GM18508 (cell line): ENCODE measurements at regions not wholly inside any gene's neighbourhood (a gene's known extent, or its start where the extent isn't known, plus 50 kb on each side); places are given as distances from the start of the nearest gene placed in this dataset.

Experiments
- ATAC-seq: cut with Tn5 transposase; IDR thresholded peaks from one replicate; pipeline ENCODE4 v1.9.1; 2021; ENCODE audit warnings: moderate number of reproducible peaks; ENCODE audit not compliant: insufficient read depth, unreplicated experiment

DNA sequence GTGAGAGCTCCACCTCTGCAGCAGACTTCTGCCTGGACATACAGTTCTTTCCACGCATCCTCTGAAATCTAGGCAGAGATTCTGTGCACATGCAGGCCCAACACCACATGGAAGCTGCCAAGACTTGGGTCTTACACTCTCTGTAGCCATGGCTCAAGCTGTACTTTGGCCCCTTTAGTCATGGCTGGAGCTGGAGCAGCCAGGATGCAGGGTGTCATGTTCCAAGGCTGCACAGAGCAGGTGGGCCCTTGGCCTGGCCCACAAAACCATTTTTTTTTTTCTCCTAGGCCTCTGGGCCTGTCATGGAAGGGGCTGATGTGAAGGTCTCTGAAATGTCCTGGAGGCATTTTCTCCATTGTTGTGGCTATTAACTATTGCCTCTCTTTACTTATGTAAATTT is 990.5 kb upstream of the ADGRL3 start:
- ATAC-seq = no peak

DNA sequence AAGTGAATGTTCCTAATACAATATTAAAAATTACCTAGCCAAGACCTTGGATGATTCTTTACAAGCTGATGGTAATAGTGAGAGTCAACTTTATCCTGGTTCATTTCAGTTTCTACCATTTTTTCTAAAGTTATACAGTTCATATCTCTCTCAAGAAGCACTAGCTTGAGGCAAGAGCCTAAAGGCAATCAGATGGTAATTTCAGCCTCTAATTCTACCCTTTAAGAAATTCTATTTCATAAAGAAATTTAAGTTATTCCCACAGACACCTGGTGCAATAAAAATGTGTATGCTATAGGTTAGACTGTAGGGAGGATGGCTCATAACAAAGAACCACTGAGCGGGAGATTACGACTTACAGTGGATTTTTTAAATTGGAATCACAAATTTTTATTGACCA is 984.2 kb upstream of the ADGRL3 start:
- no peak for ATAC-seq

DNA sequence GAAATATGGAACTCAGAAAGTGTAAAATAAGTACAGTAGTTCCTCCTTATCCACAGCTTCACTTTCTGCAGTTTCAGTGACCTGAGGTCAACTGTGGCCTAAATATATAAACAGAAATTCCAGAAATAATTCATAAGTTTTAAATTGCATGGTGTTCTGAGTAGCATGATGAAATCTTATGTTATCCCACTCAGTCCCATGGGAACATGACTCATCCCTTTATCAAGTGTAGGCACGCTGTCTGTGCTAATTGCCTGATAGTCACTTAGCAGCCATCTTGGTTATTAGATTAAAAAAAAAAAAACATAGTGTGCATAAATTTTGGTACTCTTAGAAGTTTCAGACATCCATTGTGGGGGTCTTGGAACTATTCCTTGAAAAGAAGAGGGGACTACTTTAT is 983.4 kb upstream of the ADGRL3 start:
- no peak for ATAC-seq

DNA sequence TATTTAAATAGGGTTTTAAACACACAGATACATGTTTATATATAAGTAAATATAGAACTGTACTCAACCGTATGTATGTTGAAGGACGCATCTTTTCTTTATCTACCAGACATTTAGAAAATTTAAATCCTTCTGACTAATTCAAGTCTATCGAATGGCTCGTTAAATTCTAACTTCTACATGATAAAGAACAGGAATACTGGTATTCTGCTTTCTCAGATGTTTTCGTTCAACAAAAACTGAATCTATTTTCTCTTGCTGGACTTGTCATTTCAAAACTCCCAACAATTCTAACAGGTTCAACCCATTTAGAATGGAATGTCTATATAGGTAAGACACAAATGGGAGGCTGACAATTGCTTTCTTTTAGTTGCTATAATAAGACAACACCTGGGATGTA is 978.3 kb upstream of the ADGRL3 start:
- no peak for ATAC-seq

DNA sequence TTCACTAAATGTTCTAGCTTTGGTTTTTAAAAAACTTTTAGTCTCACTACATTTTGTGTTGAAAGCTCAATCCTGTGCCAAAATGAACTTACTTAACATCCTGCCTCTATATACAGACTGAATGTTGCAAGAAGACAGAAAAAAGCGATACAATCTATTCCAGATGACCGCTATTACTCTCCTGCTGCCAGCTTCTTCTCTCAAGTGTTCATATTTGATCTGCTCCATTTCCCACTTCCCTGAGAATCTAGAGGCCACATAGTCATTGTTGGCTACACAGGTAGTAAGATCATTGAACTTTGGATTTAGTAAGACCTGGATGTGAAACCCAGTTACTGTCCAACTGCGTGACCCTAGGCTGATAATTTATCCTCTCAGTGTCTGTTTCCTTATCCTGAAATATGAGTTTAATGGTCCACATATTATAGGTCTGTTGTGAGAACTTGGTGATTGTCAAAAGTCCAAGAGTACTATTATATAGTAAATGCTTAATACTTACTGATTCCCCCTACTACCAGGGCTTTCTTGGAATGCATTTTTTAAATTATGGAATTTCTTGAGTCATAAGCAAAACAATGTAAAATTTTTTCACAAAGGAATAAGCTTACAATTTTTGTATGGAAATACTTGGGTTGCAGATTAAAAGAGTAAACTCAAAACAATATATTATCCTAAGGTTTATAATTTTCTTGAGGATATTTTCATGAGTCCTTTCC is 976.8 kb upstream of the ADGRL3 start:
- ATAC-seq = no peak

DNA sequence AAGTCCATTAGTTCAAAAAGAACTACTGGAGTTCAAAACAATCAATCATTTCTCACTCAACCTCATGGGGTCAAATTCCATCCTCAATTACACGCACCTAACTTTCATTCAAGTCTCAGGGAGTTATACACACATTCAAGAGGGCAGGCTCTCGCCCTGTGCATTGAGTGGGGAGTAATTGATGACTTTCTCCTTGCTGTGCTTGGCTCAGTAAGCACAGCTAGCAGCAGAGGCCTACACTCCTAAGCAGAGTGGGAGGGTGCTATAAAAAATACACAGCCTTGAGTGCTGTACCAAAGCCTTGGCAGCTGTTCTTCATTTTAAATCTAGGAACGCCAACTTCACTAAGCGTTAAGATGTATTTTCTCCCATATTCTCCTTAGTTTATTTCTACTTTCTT is 958.3 kb upstream of the ADGRL3 start:
- no peak for ATAC-seq

DNA sequence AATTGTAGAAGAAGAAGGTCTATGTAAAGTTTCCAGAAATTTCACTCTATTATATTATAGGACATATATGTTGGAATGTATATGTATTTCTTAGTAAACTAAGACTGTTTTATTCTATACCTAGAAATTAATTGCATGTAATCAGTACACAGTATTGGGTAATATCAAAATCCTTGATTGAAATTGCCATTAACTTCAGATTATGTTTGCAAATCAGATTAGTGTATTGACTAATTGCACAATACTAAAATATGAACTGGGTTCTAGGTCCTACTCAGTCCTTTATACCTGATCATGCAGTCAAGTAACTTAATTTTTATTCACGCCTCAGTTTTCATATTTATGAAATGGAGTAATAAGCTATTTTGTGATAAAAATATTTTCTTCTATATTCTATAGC is 950.3 kb upstream of the ADGRL3 start:
- no peak for ATAC-seq

DNA sequence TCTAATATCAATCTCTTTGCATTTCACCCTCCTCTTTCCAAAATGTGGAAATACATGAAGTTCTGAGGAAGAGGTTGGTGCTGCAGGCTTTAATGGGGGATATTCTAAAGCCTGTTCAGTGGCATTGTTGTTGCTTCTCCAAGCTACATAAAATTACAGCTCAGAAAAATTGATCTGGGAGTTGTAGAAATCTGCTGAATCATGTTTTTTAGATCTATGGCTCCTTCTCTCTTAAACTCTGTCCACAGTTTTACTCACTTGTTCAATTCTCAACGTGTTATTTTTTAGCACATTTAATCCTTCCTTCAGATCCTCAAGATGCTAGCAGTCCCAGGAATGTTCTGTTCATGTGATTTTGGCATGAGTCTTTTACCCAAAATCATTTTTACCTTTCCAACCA is 949.5 kb upstream of the ADGRL3 start:
- no peak for ATAC-seq

DNA sequence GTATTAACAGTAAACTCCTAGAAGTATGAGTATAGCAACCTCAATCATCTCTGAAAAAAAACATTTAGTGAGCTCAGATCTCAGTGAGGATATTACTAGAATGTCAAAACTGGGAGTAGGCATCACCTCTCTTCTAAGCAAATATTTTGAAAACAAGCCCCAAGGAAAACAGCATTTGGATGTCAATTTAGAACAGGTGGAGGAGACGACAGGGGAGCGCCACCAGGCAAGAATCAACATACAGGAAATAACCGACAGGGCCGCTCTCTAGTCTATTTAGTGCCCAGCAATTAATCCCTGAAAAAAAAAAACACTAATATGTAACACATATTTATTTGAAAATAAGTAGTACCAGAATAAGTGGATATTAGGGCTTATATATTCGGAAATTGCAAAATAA is 940.3 kb upstream of the ADGRL3 start:
- no peak for ATAC-seq

DNA sequence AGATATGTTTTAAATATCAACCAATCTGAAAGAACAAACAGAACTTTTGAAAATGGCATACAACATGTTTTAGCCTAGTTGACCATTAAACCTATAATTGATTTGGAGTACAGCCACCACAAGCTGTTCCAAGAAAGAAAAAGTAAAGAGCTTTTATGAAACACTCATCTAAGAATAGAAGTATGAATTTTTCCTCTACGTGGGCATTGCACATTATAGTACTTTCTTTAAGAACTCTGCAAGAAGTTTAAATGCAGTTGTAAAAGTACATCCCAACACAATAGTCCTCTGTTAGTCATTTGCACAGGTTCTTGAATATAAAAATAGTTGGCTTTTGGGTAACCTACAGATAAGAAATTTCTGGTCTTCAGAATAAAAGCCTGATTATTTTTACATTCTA is 933.6 kb upstream of the ADGRL3 start:
- no peak for ATAC-seq

DNA sequence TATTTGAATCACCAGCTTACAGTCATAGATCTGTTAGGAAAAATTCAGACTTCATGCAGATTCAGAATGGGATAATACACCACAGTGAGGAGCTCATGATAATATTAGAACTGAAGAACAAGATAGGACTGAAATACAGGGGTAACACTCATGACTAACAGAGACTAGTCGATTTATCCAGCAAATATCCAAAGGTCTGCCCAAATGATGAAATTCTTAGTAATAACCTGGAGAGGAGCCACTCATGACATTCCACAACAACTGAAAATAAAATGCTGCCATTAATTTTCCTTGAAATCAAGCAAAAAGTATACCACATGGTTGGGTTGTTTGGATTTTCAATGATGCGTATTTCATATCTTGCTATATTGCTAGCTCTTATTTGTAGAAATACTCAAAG is 903.7 kb upstream of the ADGRL3 start:
- ATAC-seq = no peak

DNA sequence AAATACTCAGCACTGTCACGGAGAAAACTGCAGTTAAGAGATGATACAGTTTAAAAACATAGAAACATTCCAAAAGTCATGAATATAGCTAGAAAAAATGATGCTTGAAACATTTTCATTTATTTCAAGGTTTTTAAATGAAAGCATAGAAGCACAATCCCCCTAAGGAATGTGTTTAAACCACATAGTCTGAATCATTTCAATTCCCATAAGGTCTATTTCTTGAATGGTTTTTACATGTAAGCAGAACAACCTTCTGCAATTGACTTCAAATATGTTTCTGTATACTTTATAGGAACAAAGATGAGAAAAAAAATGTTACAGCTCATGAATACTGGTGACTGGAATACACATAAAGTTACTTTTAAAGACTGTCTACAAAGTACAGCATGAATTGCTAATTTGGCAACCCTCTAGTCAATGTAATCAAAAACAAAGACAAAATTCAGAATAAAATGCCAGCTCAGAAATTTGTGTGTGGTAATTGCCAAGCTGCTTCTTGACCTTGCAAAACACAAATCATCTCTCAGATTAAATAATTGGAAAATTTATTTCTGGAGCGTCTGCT is 886.4 kb upstream of the ADGRL3 start:
- ATAC-seq = no peak

DNA sequence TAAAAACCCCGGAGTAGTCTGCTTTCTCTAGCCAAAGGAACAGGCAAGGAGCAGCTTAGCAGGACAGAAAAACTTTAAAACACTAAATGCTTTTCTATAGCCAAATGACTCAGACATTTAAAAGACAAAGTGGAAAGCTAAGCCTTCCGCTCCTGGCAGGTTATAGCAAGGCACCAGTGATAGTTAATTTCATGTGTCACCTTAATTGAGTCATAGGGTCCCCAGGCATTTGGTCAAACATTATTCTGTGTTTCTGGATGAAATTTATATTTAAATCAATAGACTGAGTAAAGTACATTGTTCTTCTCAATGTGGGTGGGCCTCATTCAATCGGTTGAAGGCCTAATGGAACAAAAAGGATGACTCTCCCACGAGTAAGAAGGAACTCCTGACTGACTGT is 885.7 kb upstream of the ADGRL3 start:
- no peak for ATAC-seq

DNA sequence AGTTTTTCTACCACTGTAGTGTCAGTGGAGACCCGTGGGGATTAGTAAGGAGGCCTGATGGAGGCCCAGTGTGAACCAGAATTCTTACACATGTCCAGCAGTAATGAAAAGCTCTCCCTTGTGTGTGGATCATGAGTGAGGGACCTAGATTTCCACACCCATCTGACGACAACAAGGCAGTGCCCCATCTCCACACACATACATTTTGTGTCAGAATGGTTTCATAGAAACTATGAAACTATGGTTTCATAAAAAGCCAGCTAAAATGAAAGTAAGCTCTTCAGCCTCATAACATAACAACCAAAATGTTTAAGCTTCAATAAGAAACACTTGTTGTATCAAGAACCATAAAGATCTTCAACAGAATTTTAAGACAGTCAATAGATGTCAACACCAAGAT is 884.5 kb upstream of the ADGRL3 start:
- no peak for ATAC-seq

DNA sequence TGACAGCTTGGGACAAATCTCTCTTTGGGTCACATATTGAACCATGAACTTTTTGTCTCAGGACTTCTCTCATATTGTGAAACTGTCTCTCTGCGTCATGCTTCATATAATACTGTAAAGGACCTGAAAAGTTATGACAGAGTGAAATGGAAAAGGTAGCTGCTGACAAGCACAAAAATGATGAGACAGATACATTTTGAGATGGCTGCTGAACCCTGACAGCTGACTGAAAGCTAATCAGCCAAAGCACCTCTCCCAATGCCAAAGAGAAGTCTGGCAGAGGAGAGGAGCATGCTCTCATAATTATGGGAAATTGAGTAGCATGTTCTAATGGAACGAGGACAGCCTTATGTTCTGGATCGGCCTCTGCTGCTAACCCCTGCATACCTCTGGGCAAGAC is 873.4 kb upstream of the ADGRL3 start:
- ATAC-seq = no peak

DNA sequence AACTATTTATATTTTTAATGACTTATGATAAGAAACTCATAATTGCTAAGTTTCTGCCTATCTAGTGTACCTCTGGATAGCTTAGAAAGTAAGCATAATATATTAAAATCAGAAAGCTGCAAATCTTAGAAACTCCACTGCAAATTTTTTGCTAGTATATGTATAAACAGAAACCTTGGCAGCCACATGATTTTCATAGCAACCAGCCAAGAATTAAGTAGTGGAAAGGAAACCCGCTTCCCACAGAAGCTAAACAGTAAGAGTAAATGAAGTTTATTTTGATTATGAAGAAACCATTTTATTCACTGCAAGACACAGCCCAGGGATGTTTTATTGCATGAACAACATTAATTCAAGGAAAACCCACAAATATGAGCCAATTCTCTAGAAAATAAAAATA is 872.5 kb upstream of the ADGRL3 start:
- no peak for ATAC-seq

DNA sequence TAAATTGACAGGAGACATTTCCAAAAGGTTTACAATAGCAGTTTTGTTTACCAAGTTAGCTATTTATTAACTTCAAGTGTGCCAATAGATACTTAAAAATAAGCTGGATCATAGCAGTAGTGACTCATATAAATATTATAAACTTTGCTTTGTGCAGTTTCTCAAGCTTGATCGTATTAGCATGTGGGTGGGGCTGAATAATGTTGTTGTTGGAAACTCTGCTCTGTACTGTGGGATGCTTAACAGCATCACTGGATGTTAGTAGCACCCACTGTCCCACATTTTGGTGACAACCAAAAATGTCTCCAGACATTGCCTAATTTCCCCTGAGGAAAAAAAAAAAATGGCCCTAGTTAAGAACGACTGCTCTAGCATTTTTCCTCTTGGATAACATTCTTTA is 855.2 kb upstream of the ADGRL3 start:
- ATAC-seq = no peak

DNA sequence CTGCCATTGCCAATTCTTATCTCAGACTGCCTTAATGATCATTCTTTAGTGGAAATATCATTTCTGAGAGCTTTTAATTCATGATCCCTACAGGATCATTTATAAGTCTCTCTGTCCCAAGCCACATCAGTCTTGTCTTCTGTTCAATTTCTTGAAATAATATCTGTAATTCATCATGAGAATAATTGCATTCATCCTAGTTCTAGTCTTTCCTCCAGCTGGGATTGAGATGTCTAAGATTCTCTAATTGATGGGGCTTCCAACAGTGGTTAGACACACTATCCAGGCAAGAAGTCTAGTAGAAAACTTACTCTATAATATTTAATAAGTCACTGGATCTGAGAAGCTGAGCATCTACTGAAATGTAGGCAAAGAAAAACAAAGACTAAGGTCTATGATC is 854.7 kb upstream of the ADGRL3 start:
- no peak for ATAC-seq

DNA sequence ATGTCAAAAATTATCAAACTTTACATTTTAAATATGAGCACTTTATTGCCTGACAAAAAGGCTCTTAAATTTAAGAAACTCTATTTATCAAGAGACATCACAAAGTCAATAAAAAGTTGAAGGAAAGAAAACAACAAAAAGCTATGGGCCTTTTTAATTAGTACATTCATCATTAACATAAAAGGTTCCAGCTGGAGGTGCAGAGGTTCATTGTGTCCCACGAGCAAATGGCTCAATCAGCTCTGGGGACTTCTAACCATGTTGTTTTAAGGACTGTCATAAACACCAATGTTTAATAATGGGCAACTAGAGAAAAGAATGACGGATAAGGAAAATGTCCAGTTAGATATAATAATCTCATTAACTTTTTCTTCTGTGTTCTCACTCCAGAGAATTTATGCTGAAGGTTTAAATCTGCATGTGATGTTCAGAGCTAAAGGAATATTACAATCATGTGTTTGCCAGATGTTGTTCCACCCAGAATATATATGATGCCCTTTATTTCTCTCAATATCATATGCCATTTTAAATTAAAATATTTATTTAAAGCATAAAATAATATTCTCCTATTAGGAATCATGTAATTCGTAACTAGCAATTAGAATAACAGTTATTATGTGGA is 840.3 kb upstream of the ADGRL3 start:
- ATAC-seq = no peak

DNA sequence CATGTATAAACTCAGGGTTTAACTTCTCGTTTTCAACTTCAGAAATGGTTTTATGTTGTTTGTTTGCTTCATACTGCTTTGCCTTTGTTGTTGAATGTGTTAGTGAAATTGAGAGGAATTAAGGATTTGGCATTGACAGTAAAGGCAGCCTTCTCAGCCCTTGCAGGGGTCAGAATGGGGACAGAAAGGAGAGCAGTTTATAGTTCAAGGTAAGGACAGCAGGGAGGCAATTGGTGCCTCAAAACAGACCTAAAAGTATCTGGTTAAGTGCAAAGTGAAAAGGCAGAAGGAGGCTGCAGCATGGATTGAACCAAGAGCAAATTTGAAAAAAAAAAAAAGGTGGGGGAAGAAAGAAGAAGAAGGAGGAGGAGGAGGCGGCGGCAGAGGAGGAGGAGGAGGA is 835.0 kb upstream of the ADGRL3 start:
- ATAC-seq = no peak

DNA sequence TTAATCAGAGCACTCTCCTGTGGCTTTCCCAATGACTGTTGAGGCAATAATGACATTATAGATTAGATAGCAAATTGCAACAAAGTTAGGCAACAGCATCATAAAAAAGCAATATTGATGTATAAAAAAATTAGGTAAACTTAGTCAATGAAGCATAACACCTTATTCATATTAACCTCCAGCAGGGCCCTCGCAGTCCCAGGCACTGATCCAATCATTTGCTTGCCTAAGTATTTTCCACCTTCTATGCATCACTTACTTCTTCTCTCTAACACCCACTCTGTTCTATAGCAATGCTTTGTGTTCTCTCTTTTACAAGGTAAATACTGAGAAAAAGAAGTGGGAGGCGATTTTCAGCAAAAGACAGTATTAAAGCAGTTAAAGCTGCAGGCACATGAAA is 833.5 kb upstream of the ADGRL3 start:
- no peak for ATAC-seq

DNA sequence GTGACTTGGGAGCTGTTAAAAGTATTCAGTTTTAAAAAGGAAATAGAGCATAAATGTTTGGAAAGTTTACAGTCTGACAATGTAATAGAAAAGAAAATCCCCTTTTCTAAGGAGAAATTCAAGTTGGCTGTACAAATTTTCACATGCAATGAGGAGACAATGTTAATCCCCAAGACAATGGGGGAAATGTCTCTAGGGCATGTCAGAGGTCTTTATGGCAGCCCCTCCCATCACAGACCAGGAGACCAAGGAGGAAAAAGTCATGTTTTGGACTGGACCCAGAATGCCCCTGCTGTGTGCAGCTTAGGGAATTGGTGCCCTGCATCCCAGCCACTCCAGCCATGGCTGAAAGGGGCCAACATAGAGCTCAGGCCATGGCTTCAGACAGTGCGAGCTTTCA is 831.1 kb upstream of the ADGRL3 start:
- no peak for ATAC-seq
